Adrenal gland (tissue), 9 donors: ENCODE measurements at regions not wholly inside any gene's neighbourhood (a gene's known extent, or its start where the extent isn't known, plus 50 kb on each side); places are given as distances from the start of the nearest gene placed in this dataset.

Source experiments
- DNase-seq, 7 donors: peaks; one replicate each; pipeline ENCODE4 v3.0.0-alpha.2; 2019 to 2020
- H3K27ac ChIP-seq, 5 donors: fragments of 200-600 bp; sonication (generic) in 4 of 5; 1 replicate in 3 of 5; 2 replicates in 2 of 5; pipeline versions ENCODE4 v1.5.1 to v1.8.0; 2016 to 2020; ENCODE audit warnings: mild to moderate bottlenecking in 1 of 5
- H3K27me3 ChIP-seq: fragments of 200-600 bp; 2 replicates; pipeline ENCODE4 v1.8.0; 2021
- H3K36me3 ChIP-seq, 2 donors: fragments of 200-600 bp; replicated peaks in 1 of 2; 1 replicate in 1 of 2; 2 replicates in 1 of 2; pipeline versions ENCODE4 v1.5.1 to v1.8.0; 2018 to 2022
- H3K4me1 ChIP-seq, 2 donors: fragments of 200-600 bp; replicated peaks in 1 of 2; 1 replicate in 1 of 2; 2 replicates in 1 of 2; pipeline versions ENCODE4 v1.5.1 to v1.8.0; 2018 to 2021
- H3K4me3 ChIP-seq, 4 donors: fragments of 200-600 bp; sonication (generic) in 3 of 4; one replicate each; pipeline ENCODE4 v1.5.1; 2016 to 2018
- H3K9me3 ChIP-seq, 3 donors: fragments of 200-600 bp; sonication (generic) in 1 of 3; replicated peaks in 1 of 3; 1 replicate in 2 of 3; 2 replicates in 1 of 3; pipeline versions ENCODE4 v1.5.1 to v1.8.0; 2016 to 2021
- POLR2A ChIP-seq, 2 donors: fragments of 450-650 bp; IDR thresholded peaks; one replicate each; pipeline ENCODE4 v1.6.1; 2017; ENCODE audit warnings: antibody characterized with exemption in 2 of 2, mild to moderate bottlenecking in 2 of 2, moderate library complexity in 1 of 2
- WGBS, 4 donors: extraction: QIAGEN DNeasy Blood & Tissue Kit in 2 of 4; methylation state at CpG; one replicate each; pipeline versions ENCODE4 v1.1.5 to v1.1.7; 2013 to 2017; 5-methylcytosine and 5-hydroxymethylcytosine counted together
- intact Hi-C, 2 donors: fragments of 100-400 bp; cut with DNase I; formaldehyde crosslinking; loops; one replicate each; pipeline versions ENCODE4 v1.14.1 to v1.15.0; 2022 to 2023
- TF ChIP-seq, protein P1 (sequence below), 6 experiments: fragments of 450-650 bp in 4 of 6; fragments of 200-600 bp in 2 of 6; sonication (generic) in 1 of 6; IDR thresholded peaks; 1 replicate in 5 of 6; 2 replicates in 1 of 6; pipeline versions ENCODE4 v1.5.1 to v1.8.0; 2016 to 2021; ENCODE audit warnings: antibody characterized with exemption in 6 of 6, mild to moderate bottlenecking in 2 of 6, moderate library complexity in 1 of 6
- donor health status: healthy with polysubstance abuse.
- donor health status: Bipolar disorder and iron deficiency.
- donor health status: DM: yes; HTN: yes; CAD: no.
- donor health status: DM: no; HTN: no; CAD: no.
- donor health status: DM: no; HTN: no; CAD: no.

DNA sequence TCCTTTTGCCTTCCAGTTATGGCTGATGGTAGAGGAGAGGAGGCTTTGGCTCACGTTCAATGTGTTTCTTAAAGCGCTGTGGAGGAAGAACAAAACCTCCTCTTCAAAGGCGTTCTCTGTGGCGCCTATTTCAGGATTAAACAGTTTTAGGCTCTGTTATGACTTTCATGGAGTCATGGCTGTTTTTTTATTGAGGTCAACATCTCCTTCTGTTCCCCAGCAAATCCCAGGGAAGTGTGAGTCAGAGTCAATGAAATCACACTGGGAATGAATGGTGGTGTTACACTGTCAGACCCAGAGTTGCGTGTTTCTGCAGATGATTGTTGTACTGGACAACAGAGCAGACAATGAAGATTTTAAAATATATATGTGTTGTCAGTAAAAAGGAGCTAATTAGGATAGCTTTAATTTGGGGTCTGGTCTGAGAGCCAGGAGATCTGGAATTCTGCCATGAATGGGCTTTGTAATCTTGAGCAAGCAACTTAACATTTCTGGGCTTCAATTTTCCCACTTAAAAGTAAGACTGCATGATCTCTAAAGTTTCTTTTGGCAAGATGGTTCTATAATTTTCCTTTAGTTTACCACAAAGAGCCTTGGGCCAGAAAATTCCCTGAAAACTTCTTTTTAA is 240.7 kb downstream of the CSNK1G3 start:
- no peak for TF ChIP-seq POLR2A (IDR thresholded peaks at IDR 0.05)
- TF ChIP-seq, protein P1, sequence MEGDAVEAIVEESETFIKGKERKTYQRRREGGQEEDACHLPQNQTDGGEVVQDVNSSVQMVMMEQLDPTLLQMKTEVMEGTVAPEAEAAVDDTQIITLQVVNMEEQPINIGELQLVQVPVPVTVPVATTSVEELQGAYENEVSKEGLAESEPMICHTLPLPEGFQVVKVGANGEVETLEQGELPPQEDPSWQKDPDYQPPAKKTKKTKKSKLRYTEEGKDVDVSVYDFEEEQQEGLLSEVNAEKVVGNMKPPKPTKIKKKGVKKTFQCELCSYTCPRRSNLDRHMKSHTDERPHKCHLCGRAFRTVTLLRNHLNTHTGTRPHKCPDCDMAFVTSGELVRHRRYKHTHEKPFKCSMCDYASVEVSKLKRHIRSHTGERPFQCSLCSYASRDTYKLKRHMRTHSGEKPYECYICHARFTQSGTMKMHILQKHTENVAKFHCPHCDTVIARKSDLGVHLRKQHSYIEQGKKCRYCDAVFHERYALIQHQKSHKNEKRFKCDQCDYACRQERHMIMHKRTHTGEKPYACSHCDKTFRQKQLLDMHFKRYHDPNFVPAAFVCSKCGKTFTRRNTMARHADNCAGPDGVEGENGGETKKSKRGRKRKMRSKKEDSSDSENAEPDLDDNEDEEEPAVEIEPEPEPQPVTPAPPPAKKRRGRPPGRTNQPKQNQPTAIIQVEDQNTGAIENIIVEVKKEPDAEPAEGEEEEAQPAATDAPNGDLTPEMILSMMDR (IDR thresholded peaks at IDR 0.05) = no peak
- H3K27ac ChIP-seq = no peak overlapping the region
- intact Hi-C loops = no loop called here
- no peaks in the 10 kb centered on the region for H3K4me1 ChIP-seq
- H3K36me3 ChIP-seq = no peaks in the 10 kb centered on the region
- no peak overlapping the region for H3K4me3 ChIP-seq
- DNase-seq = no peak
- H3K9me3 ChIP-seq = no peaks in the 10 kb centered on the region
- 80 to 89% (median 86%) methylated on average over 5 of the region's 5 CpGs for WGBS, 4 donors
- H3K27me3 ChIP-seq = no peaks in the 10 kb centered on the region

DNA sequence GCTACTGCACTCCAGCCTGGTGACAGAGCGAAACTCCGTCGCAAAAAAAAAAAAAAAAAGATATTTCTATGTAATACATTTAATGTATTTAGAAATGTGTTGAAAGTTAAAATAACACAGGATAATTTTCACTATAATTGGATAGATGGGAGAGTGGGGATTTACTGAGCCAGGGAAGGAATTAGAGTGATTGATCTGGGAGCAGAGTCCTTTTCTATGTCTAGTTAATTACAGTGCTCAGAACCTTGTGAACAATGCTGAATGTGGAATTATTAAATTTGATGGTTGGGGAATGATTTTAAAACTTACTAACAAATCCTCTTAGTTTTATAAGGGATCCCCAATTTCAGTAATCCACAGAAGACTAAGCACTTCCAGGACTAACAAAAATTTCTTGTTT is 239.7 kb downstream of the CSNK1G3 start:
- H3K27ac ChIP-seq = no peak overlapping the region
- WGBS, 4 donors = 83 to 99% (median 96%) methylated on average over 3 of the region's 3 CpGs
- no peaks in the 10 kb centered on the region for H3K36me3 ChIP-seq
- DNase-seq = no peak
- TF ChIP-seq, protein P1 (IDR thresholded peaks at IDR 0.05) = no peak
- TF ChIP-seq POLR2A (IDR thresholded peaks at IDR 0.05) = no peak
- intact Hi-C loops = no loop called here
- no peaks in the 10 kb centered on the region for H3K4me1 ChIP-seq
- H3K27me3 ChIP-seq = no peaks in the 10 kb centered on the region
- no peak overlapping the region for H3K4me3 ChIP-seq
- H3K9me3 ChIP-seq = no peaks in the 10 kb centered on the region

DNA sequence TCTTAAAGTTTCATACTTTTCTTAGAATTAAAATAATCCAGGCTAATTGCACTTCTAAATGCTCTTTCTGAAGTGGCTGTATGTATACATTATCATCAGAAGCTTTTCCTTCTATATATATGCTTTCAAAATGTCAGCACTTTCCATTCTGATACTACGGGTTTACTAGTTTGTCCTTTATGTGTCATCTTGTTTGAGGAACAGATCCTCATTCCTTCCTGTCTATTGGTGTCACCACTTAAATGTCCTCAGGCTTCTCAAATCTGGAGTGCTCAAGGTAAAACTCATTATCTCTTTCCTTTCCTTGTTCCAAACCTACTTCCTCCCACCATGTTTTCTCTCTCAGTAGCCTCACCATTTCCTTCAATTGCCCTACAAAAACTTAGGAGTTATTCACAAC is 236.3 kb downstream of the CSNK1G3 start:
- WGBS, 4 donors = 84 to 91% (median 86%) methylated on average over 1 of the region's 1 CpG
- Histone ChIP-seq H3K27me3 (no peaks in the 10 kb centered on the region), H3K27ac (no peak overlapping the region), H3K9me3 (no peaks in the 10 kb centered on the region), H3K36me3 (no peaks in the 10 kb centered on the region), H3K4me3 (no peak overlapping the region), H3K4me1 (no peaks in the 10 kb centered on the region)
- intact Hi-C loops = no loop called here
- DNase-seq = no peak
- TF ChIP-seq, protein P1 (IDR thresholded peaks at IDR 0.05) = no peak
- TF ChIP-seq POLR2A (IDR thresholded peaks at IDR 0.05) = no peak

DNA sequence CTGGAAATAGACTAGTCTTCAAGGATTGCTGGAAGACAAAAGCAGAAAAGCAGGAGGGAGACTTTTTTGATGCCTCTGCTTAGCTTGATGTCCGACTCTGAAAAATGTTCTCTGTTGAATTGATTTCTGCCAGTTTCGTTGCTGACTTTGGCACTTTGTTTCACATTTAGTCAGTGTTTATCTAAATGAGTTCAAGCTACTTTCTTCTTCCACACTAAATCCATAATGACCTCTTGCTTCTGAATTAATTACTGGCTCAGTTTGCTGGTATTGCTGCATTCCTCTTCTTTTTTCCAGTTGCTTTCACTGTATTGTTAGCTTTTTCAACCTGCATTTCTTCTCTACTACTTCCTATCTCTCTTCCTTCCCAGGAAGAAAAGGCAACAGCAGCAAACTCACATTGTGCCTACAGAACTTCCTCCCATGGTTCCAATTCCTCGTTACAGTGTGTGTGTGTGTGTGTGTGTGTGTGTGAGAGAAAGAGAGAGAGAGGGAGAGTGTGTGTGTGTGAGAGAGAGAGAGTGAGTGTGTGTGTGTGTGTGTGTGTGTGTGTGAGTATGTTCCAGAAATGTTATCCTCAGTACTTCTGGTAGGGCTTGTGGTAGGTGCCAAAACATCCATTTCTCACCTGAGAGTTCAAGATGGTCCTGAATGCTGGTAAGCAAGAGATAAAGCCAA is 234.8 kb downstream of the CSNK1G3 start:
- no peak for TF ChIP-seq POLR2A (IDR thresholded peaks at IDR 0.05)
- TF ChIP-seq, protein P1 (IDR thresholded peaks at IDR 0.05) = no peak
- H3K9me3 ChIP-seq = no peaks in the 10 kb centered on the region
- no peaks in the 10 kb centered on the region for H3K36me3 ChIP-seq
- no peak for DNase-seq
- H3K27ac ChIP-seq = no peak overlapping the region
- H3K4me3 ChIP-seq = no peak overlapping the region
- intact Hi-C loops = no loop called here
- WGBS, 4 donors = 40 to 64% (median 54%) methylated on average over 3 of the region's 3 CpGs
- no peaks in the 10 kb centered on the region for H3K4me1 ChIP-seq
- no peaks in the 10 kb centered on the region for H3K27me3 ChIP-seq
